ENCODE measurements at regions not wholly inside any gene's neighbourhood (a gene's known extent, or its start where the extent isn't known, plus 50 kb on each side); places are given as distances from the start of the nearest gene placed in this dataset.

DNA sequence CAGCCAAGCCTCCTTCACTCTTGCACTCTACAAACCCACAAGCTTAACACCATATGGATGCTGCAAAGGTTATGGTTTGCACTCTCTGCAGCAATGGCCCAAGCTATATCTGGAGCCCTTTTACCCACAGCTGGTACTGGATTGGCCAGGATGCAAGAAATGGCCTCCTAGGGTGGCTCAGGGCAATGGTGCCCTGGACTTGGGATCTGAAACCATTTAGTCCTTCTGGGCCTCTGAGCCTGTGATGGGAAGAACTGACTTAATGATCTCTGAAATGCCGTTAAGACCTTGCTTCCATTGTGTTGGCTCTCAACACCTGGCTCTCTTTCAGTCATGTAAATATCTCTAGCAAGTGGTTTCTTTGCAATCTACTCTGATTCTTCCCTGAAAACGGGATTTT lies 626.0 kb downstream of the KCTD8 start:
- TF ChIP-seq, protein P1, sequence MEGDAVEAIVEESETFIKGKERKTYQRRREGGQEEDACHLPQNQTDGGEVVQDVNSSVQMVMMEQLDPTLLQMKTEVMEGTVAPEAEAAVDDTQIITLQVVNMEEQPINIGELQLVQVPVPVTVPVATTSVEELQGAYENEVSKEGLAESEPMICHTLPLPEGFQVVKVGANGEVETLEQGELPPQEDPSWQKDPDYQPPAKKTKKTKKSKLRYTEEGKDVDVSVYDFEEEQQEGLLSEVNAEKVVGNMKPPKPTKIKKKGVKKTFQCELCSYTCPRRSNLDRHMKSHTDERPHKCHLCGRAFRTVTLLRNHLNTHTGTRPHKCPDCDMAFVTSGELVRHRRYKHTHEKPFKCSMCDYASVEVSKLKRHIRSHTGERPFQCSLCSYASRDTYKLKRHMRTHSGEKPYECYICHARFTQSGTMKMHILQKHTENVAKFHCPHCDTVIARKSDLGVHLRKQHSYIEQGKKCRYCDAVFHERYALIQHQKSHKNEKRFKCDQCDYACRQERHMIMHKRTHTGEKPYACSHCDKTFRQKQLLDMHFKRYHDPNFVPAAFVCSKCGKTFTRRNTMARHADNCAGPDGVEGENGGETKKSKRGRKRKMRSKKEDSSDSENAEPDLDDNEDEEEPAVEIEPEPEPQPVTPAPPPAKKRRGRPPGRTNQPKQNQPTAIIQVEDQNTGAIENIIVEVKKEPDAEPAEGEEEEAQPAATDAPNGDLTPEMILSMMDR (IDR thresholded peaks at IDR 0.05) = no peak
- no peak for TF ChIP-seq ZFX (IDR thresholded peaks at IDR 0.05; ENCODE audit: borderline replicate concordance)

Data from 22Rv1 (cell line).